ENCODE measurements at regions not wholly inside any gene's neighbourhood (a gene's known extent, or its start where the extent isn't known, plus 50 kb on each side); places are given as distances from the start of the nearest gene placed in this dataset.

DNA sequence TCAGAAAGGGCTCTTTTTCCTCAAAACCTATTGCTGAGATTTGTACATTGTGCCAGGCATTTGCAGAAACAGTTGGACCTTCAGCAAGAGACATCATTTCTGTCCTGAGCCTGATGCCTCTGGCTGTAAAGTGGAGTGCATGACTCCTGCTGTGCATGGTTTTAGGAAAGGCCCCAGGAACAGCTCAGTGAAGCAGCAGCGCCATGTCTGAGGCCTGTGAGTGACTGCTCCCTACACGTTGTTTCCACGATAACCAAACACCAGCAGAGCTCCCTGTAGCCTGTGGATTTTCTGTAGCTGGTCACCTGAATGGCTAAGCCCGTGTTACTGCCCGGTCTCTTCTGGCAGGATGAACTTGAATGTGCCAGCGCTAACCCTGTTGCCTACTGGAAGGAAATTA, 232.5 kb downstream of the TFAP2C start:
- TF ChIP-seq, protein P1, sequence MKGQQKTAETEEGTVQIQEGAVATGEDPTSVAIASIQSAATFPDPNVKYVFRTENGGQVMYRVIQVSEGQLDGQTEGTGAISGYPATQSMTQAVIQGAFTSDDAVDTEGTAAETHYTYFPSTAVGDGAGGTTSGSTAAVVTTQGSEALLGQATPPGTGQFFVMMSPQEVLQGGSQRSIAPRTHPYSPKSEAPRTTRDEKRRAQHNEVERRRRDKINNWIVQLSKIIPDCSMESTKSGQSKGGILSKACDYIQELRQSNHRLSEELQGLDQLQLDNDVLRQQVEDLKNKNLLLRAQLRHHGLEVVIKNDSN (IDR thresholded peaks at IDR 0.05) = no peak
- TF ChIP-seq FOXM1 (IDR thresholded peaks at IDR 0.05; ENCODE audit: borderline replicate concordance, low read depth) (no peak), RAD21 (IDR thresholded peaks at IDR 0.05; ENCODE audit: low read depth) (no peak), TCF12 (IDR thresholded peaks at IDR 0.05; ENCODE audit: low read depth) (no peak), EP300 (IDR thresholded peaks at IDR 0.05; ENCODE audit: borderline replicate concordance) (no peak), ZBTB7A (IDR thresholded peaks at IDR 0.05; ENCODE audit: low read depth) (no peak), CREB1 (IDR thresholded peaks at IDR 0.05; ENCODE audit: low read depth) (no peak), TEAD4 (IDR thresholded peaks at IDR 0.05) (no peak), TAF1 (IDR thresholded peaks at IDR 0.05; ENCODE audit: low read depth) (no peak)
- TF ChIP-seq, protein P2, sequence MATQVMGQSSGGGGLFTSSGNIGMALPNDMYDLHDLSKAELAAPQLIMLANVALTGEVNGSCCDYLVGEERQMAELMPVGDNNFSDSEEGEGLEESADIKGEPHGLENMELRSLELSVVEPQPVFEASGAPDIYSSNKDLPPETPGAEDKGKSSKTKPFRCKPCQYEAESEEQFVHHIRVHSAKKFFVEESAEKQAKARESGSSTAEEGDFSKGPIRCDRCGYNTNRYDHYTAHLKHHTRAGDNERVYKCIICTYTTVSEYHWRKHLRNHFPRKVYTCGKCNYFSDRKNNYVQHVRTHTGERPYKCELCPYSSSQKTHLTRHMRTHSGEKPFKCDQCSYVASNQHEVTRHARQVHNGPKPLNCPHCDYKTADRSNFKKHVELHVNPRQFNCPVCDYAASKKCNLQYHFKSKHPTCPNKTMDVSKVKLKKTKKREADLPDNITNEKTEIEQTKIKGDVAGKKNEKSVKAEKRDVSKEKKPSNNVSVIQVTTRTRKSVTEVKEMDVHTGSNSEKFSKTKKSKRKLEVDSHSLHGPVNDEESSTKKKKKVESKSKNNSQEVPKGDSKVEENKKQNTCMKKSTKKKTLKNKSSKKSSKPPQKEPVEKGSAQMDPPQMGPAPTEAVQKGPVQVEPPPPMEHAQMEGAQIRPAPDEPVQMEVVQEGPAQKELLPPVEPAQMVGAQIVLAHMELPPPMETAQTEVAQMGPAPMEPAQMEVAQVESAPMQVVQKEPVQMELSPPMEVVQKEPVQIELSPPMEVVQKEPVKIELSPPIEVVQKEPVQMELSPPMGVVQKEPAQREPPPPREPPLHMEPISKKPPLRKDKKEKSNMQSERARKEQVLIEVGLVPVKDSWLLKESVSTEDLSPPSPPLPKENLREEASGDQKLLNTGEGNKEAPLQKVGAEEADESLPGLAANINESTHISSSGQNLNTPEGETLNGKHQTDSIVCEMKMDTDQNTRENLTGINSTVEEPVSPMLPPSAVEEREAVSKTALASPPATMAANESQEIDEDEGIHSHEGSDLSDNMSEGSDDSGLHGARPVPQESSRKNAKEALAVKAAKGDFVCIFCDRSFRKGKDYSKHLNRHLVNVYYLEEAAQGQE (IDR thresholded peaks at IDR 0.05; ENCODE audit: low read depth) = no peak
- TF ChIP-seq, protein P3, sequence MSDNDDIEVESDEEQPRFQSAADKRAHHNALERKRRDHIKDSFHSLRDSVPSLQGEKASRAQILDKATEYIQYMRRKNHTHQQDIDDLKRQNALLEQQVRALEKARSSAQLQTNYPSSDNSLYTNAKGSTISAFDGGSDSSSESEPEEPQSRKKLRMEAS (IDR thresholded peaks at IDR 0.05) = no peak

DNA sequence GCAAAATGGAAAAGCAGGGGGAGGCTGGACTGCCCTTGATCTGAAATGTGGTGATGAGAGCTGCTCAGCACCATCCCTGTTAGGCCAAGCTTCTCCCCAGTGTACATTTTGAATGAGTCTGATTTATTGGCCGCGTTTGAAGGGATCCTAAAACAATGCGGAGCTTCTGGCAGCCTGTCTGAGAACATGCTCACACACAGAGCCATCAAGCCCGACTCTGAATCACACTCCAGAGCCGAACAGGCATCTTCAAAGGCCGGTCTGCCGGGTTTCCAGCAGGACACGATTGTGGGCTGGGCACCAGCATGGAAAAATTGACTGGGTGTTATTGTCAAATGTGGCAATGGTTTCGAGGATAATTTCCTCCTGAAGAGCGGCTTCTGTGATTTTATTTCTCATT, 235.9 kb downstream of the TFAP2C start:
- no peak for TF ChIP-seq ZBTB7A (IDR thresholded peaks at IDR 0.05; ENCODE audit: low read depth)
- TF ChIP-seq CEBPB (IDR thresholded peaks at IDR 0.05) = no peak
- TF ChIP-seq EGR1 (IDR thresholded peaks at IDR 0.05) = no peak
- TF ChIP-seq TCF12 (IDR thresholded peaks at IDR 0.05; ENCODE audit: low read depth) = no peak
- no peak for TF ChIP-seq EP300 (IDR thresholded peaks at IDR 0.05; ENCODE audit: borderline replicate concordance)
- TF ChIP-seq TEAD4 (IDR thresholded peaks at IDR 0.05) = no peak
- TF ChIP-seq TAF1 (IDR thresholded peaks at IDR 0.05; ENCODE audit: low read depth) = no peak
- no peak for TF ChIP-seq FOXM1 (IDR thresholded peaks at IDR 0.05; ENCODE audit: borderline replicate concordance, low read depth)
- TF ChIP-seq, protein P2 (IDR thresholded peaks at IDR 0.05; ENCODE audit: low read depth) = no peak
- TF ChIP-seq RAD21 (IDR thresholded peaks at IDR 0.05; ENCODE audit: low read depth) = no peak
- no peak for TF ChIP-seq YY1 (IDR thresholded peaks at IDR 0.05; ENCODE audit: low read depth)
- TF ChIP-seq, protein P1 (IDR thresholded peaks at IDR 0.05) = no peak
- no peak for TF ChIP-seq NFIC (IDR thresholded peaks at IDR 0.05)
- TF ChIP-seq, protein P3 (IDR thresholded peaks at IDR 0.05) = no peak
- no peak for TF ChIP-seq CREB1 (IDR thresholded peaks at IDR 0.05; ENCODE audit: low read depth)

DNA sequence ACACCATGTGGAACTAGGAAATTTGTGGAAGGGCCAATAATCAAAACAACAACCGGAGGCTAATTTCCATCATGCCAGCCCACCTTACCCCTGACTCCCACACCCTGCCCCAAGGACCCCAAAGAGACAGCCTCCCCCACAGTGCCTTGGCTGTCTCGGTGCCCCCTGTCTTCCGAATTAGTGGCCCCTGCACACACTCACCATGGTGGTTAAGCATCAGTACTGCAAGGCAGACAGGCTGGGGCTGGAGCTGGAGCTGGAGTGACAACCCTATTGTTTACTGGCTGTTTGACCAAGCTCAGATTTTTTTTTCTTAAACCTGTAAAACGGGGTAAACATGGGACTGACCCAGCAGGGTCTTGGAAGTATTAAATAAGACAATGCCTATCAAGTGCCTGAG, 238.0 kb downstream of the TFAP2C start:
- TF ChIP-seq, protein P1 (IDR thresholded peaks at IDR 0.05) = no peak

DNA sequence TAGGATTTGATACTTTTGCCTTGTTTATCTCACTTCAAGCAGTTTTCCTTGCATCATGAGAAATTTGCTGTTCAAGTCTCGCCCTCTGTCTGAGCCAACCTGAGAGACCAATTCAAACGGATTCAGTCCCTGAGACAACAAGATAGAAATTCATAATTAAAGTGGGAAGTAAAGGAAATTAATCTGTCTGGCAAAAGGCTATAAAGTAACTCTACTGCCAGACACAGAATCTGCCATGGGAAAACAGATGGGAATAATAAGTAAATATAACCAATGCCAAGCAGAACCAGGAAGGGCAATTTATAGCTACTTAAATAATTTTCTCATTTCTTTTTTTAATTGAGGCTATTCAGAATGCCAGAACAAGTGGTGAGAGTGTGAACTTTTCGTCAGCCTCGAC, 239.6 kb downstream of the TFAP2C start:
- TF ChIP-seq RAD21 (IDR thresholded peaks at IDR 0.05; ENCODE audit: low read depth) (no peak), YY1 (IDR thresholded peaks at IDR 0.05; ENCODE audit: low read depth) (no peak), EP300 (IDR thresholded peaks at IDR 0.05; ENCODE audit: borderline replicate concordance) (no peak), NFIC (IDR thresholded peaks at IDR 0.05) (no peak), CREB1 (IDR thresholded peaks at IDR 0.05; ENCODE audit: low read depth) (no peak), TEAD4 (IDR thresholded peaks at IDR 0.05) (no peak), ZBTB7A (IDR thresholded peaks at IDR 0.05; ENCODE audit: low read depth) (no peak), CEBPB (IDR thresholded peaks at IDR 0.05) (no peak), TAF1 (IDR thresholded peaks at IDR 0.05; ENCODE audit: low read depth) (no peak)
- TF ChIP-seq, protein P2 (IDR thresholded peaks at IDR 0.05; ENCODE audit: low read depth) = no peak
- TF ChIP-seq, protein P3 (IDR thresholded peaks at IDR 0.05) = no peak

Data from Ishikawa (cell line).